Fibroblast of pulmonary artery (primary cell): ENCODE measurements at regions not wholly inside any gene's neighbourhood (a gene's known extent, or its start where the extent isn't known, plus 50 kb on each side); places are given as distances from the start of the nearest gene placed in this dataset.
A peak's percentile ranks its signal among the peaks of the same experiment; 100 is the strongest.

Experiments used
- DNase-seq: peaks from one replicate; pipeline ENCODE4 v3.0.0-alpha.2; 2010; ENCODE audit warnings: low read depth
- H3K4me3 ChIP-seq: replicated peaks from 2 replicates; pipeline ENCODE4 v1.5.1; 2011; ENCODE audit warnings: low read depth, mild to moderate bottlenecking, control low read depth, low read length, moderate library complexity
- CTCF ChIP-seq: IDR thresholded peaks from 2 replicates; pipeline ENCODE4 v1.5.1; 2011; ENCODE audit warnings: mild to moderate bottlenecking, control low read depth, low read length, inconsistent platforms; ENCODE audit errors: missing control alignments

GRCh38 chr2:187719510-187719909 lies 165.3 kb upstream of the TFPI start:
- DNase-seq: no peak
- H3K4me3 ChIP-seq: no peak overlapping the region
- no peak for TF ChIP-seq CTCF

- no peak for DNase-seq
- H3K4me3 ChIP-seq: no peak overlapping the region
- no peak for TF ChIP-seq CTCF
Observed at GRCh38 chr2:187748958-187749357, 194.7 kb upstream of the TFPI start.

- no peak for DNase-seq
- no peak overlapping the region for H3K4me3 ChIP-seq
- no peak for TF ChIP-seq CTCF
Observed at GRCh38 chr2:187749804-187750431, 195.7 kb upstream of the TFPI start.

- H3K4me3 ChIP-seq: no peak overlapping the region
- no peak for TF ChIP-seq CTCF
- DNase-seq: no peak
Observed at GRCh38 chr2:187768995-187769394, 214.8 kb upstream of the TFPI start.

- no peak for TF ChIP-seq CTCF
- DNase-seq: no peak
- no peak overlapping the region for H3K4me3 ChIP-seq
Observed at GRCh38 chr2:187769437-187769836, 215.2 kb upstream of the TFPI start.

- no peak for TF ChIP-seq CTCF
- H3K4me3 ChIP-seq: no peak overlapping the region
- DNase-seq: peak; percentile 36
Observed at GRCh38 chr2:187774551-187775071, 220.4 kb upstream of the TFPI start.

- no peak overlapping the region for H3K4me3 ChIP-seq
- TF ChIP-seq CTCF: no peak
- no peak for DNase-seq
Observed at GRCh38 chr2:187775196-187775595, 221.0 kb upstream of the TFPI start.
